HepG2 (cell line): ENCODE measurements at regions not wholly inside any gene's neighbourhood (a gene's known extent, or its start where the extent isn't known, plus 50 kb on each side); places are given as distances from the start of the nearest gene placed in this dataset.

Source experiments
- ATAC-seq: fragments of 200-7000 bp; cut with Tn5 transposase; 3 replicates; pipeline ENCODE4 v1.9.1; 2020; ENCODE audit warnings: mild to moderate bottlenecking, moderate library complexity
- BruUV-seq: library from RNA; stranded (reverse); fragments of 400-500 nt; replicated peaks from 2 replicates; lab custom pipeline; 2021; lab: Mats Ljungman, UMichigan
- CTCF ChIA-PET: fragments of 300-600 bp; formaldehyde crosslinking; extraction: SDS; loops from one replicate; lab custom pipeline; 2021; ENCODE audit warnings: low total read pairs, inconsistent platforms, low intra/inter-chr PET ratio; lab: Yijun Ruan, JAX
- POLR2A ChIA-PET: fragments of 350-600 bp; sonication (Branson Sonifier 250); formaldehyde crosslinking; loops from one replicate; lab custom pipeline; 2020; ENCODE audit warnings: antibody characterized with exemption, inconsistent platforms; lab: Yijun Ruan, JAX
- DNase-seq: peaks from one replicate; pipeline ENCODE4 v3.0.0-alpha.2; 2015; ENCODE audit warnings: low spot score
- FAIRE-seq: peaks from 3 replicates; lab custom pipeline; 2011; peaks lifted over from hg19 to GRCh38; lab: Jason Lieb, UNC
- H2AFZ ChIP-seq: one replicate; pipeline ENCODE4 v1.6.1; 2011; ENCODE audit warnings: low read length, inconsistent platforms
- H3K27ac ChIP-seq: fragments of 300-600 bp; 3 replicates; pipeline ENCODE4 v1.8.0; 2011; ENCODE audit warnings: mixed run types, mild to moderate bottlenecking, mixed read lengths, low read length, inconsistent platforms; ENCODE audit not compliant: insufficient read depth; ENCODE audit errors: extremely low read length
- H3K27me3 ChIP-seq, 2 experiments: fragments of 200-600 bp in 1 of 2; 2 replicates in 1 of 2; 3 replicates in 1 of 2; pipeline versions ENCODE4 v1.6.0 to v1.8.0; 2011; ENCODE audit warnings: low read length in 2 of 2, mild to moderate bottlenecking in 2 of 2, moderate library complexity in 2 of 2, inconsistent platforms in 1 of 2; ENCODE audit not compliant: insufficient read depth in 2 of 2, control insufficient read depth in 1 of 2
- H3K36me3 ChIP-seq, 2 experiments: fragments of 200-600 bp in 1 of 2; replicated peaks in 1 of 2; 2 replicates in 1 of 2; 3 replicates in 1 of 2; pipeline versions ENCODE4 v1.5.1 to v1.8.0; 2011; ENCODE audit warnings: low read length in 2 of 2, inconsistent platforms in 1 of 2; ENCODE audit not compliant: insufficient read depth in 2 of 2, control insufficient read depth in 1 of 2
- H3K4me1 ChIP-seq: 2 replicates; pipeline ENCODE4 v1.5.1; 2012; ENCODE audit warnings: low read length, inconsistent platforms; ENCODE audit not compliant: insufficient read depth
- H3K4me2 ChIP-seq: 2 replicates; pipeline ENCODE4 v1.6.0; 2011; ENCODE audit warnings: low read depth, low read length, inconsistent platforms
- H3K4me3 ChIP-seq, 3 experiments: fragments of 200-600 bp in 1 of 3; sonication (generic), shearing (Covaris generic) in 1 of 3; replicated peaks in 1 of 3; 2 replicates each; pipeline ENCODE4 v1.5.1; 2011 to 2016; ENCODE audit warnings: low read length in 3 of 3, inconsistent platforms in 2 of 3, low read depth in 2 of 3, mild to moderate bottlenecking in 2 of 3, control low read depth in 1 of 3, mixed read lengths in 1 of 3; ENCODE audit not compliant: insufficient read depth in 1 of 3
- H3K79me2 ChIP-seq: one replicate; pipeline ENCODE4 v1.6.1; 2011; ENCODE audit warnings: low read length, inconsistent platforms; ENCODE audit not compliant: insufficient read depth
- H3K9ac ChIP-seq: 2 replicates; pipeline ENCODE4 v1.6.0; 2011; ENCODE audit warnings: mild to moderate bottlenecking, low read depth, low read length, inconsistent platforms; ENCODE audit not compliant: insufficient read depth
- H3K9me3 ChIP-seq: 2 replicates; pipeline ENCODE4 v1.5.1; 2012; ENCODE audit warnings: mild to moderate bottlenecking, low read length
- H4K20me1 ChIP-seq: 2 replicates; pipeline ENCODE4 v1.6.0; 2011; ENCODE audit warnings: inconsistent platforms, mild to moderate bottlenecking, low read length, moderate library complexity; ENCODE audit not compliant: insufficient read depth
- FLYWCH1 ChIP-seq: sonication (generic); formaldehyde crosslinking; IDR thresholded peaks from 2 replicates; pipeline ENCODE4 v1.8.1; 2023; ENCODE audit warnings: mild to moderate bottlenecking, missing genetic modification reagents
- KLF12 ChIP-seq: sonication (generic); formaldehyde crosslinking; IDR thresholded peaks from 2 replicates; pipeline ENCODE4 v1.4.0; 2020; ENCODE audit warnings: missing genetic modification reagents, borderline replicate concordance
- RBM22 ChIP-seq: fragments of 200-400 bp; formaldehyde crosslinking; optimal IDR thresholded peaks from 2 replicates; pipeline ENCODE3; 2017; ENCODE audit warnings: mild to moderate bottlenecking, low read length, moderate library complexity
- SMC3 ChIP-seq: IDR thresholded peaks from 2 replicates; pipeline ENCODE4 v1.6.1; 2011; ENCODE audit warnings: low read length, improper control_type of control experiment
- WGBS: methylation state at CpG from one replicate; pipeline ENCODE4 v1.1.6; 2017; ENCODE audit warnings: low lambda C conversion rate; 5-methylcytosine and 5-hydroxymethylcytosine counted together
- in situ Hi-C: cut with HindIII; loops from 2 replicates; pipeline ENCODE4 v1.10.0; 2017; ENCODE audit warnings: low pct_unique_long_range_greater_than_20kb; ENCODE audit not compliant: extremely low pct_ligation_motif_present
- intact Hi-C: fragments of 100-400 bp; cut with micrococcal nuclease; formaldehyde crosslinking; loops from one replicate; pipeline ENCODE4 v1.10.0; 2022; ENCODE audit not compliant: unreplicated experiment
- TF ChIP-seq, protein P1 (sequence below): sonication (generic); formaldehyde crosslinking; IDR thresholded peaks from 2 replicates; pipeline ENCODE4 v1.4.0; 2020; ENCODE audit warnings: missing genetic modification reagents, mild to moderate bottlenecking, borderline replicate concordance

DNA sequence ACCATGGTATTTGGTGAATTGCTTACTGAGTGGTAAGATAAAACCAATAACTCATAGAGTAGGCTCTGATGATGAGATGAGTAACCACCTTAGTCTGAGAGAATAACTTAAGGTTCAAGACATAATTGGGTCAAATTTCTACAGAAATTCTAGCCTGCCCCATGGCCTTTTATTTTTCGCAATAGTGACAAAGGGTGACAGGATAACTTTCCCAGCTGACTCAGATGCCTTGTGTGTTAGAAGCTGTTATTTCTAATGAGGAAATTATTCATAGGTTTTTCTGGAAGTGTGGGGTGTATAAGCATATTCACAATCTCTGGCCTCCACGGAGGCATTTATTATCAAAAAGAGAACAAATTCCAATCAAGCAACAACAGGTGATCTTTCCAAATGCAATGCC lies 159.0 kb downstream of the NUP35 start:
- no peak overlapping the region for H3K4me3 ChIP-seq
- no peaks in the 10 kb centered on the region for H4K20me1 ChIP-seq
- ATAC-seq: no peak
- no peaks in the 10 kb centered on the region for H3K79me2 ChIP-seq
- H3K27ac ChIP-seq: no peak overlapping the region
- TF ChIP-seq KLF12 (no peak), FLYWCH1 (CRISPR knock-in tag) (no peak)
- TF ChIP-seq, protein P1, sequence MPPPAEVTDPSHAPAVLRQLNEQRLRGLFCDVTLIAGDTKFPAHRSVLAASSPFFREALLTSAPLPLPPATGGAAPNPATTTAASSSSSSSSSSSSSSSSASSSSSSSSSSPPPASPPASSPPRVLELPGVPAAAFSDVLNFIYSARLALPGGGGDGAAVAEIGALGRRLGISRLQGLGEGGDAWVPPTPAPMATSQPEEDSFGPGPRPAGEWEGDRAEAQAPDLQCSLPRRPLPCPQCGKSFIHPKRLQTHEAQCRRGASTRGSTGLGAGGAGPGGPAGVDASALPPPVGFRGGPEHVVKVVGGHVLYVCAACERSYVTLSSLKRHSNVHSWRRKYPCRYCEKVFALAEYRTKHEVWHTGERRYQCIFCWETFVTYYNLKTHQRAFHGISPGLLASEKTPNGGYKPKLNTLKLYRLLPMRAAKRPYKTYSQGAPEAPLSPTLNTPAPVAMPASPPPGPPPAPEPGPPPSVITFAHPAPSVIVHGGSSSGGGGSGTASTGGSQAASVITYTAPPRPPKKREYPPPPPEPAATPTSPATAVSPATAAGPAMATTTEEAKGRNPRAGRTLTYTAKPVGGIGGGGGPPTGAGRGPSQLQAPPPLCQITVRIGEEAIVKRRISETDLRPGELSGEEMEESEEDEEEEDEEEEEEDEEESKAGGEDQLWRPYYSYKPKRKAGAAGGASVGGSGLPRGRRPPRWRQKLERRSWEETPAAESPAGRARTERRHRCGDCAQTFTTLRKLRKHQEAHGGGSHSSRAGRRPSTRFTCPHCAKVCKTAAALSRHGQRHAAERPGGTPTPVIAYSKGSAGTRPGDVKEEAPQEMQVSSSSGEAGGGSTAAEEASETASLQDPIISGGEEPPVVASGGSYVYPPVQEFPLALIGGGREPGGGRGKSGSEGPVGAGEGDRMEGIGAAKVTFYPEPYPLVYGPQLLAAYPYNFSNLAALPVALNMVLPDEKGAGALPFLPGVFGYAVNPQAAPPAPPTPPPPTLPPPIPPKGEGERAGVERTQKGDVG (CRISPR knock-in tag): no peak
- TF ChIP-seq, all 625 proteins: peak for 0
- intact Hi-C loops: no loop called here
- no peak overlapping the region for H2AFZ ChIP-seq
- no peaks in the 10 kb centered on the region for H3K36me3 ChIP-seq
- ChIA-PET POLR2A (no interaction called here), CTCF (no interaction called here)
- in situ Hi-C loops: no loop called here
- FAIRE-seq (no peak), DNase-seq (no peak)
- no peak overlapping the region for H3K9ac ChIP-seq
- no peaks in the 10 kb centered on the region for H3K9me3 ChIP-seq
- BruUV-seq: no TSS peak
- no peak overlapping the region for H3K4me2 ChIP-seq
- H3K27me3 ChIP-seq: no peaks in the 10 kb centered on the region
- no peaks in the 10 kb centered on the region for H3K4me1 ChIP-seq
- 52% methylated on average over 2 of the region's 2 CpGs for WGBS

DNA sequence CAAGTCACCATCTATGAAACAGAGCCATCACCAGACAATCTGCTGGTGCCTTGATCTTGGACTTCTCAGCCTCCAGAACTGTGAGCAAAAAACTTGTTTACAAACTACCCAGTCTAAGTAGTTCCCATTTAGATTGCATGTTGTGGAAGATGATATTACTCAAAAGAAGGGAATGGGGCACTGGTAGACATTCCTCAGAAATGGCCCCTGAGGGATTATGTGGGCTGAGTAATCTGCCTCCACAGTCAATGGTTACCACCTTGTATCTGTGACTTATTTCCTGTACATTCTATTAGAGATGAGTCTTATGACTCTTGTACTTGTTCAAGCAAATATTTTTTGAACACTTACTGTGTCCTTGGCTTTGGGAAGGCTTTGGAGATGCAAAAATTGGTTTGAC lies 160.4 kb downstream of the NUP35 start:
- Histone ChIP-seq H2AFZ (no peak overlapping the region), H3K27ac (no peak overlapping the region), H4K20me1 (no peaks in the 10 kb centered on the region), H3K36me3 (no peaks in the 10 kb centered on the region), H3K79me2 (no peaks in the 10 kb centered on the region), H3K4me2 (no peak overlapping the region), H3K27me3 (no peaks in the 10 kb centered on the region), H3K9ac (no peak overlapping the region), H3K4me3 (no peak overlapping the region), H3K4me1 (no peaks in the 10 kb centered on the region)
- in situ Hi-C loops: no loop called here
- CTCF ChIA-PET: no interaction called here
- POLR2A ChIA-PET: no interaction called here
- ATAC-seq (no peak), DNase-seq (no peak), FAIRE-seq (no peak)
- intact Hi-C loops: no loop called here
- no TSS peak for BruUV-seq
- no peak for TF ChIP-seq SMC3
- TF ChIP-seq RBM22: no peak
- TF ChIP-seq, all 625 proteins: peak for 0
- no peaks in the 10 kb centered on the region for H3K9me3 ChIP-seq
